Large intestine (tissue), 3 donors: ENCODE measurements at regions not wholly inside any gene's neighbourhood (a gene's known extent, or its start where the extent isn't known, plus 50 kb on each side); places are given as distances from the start of the nearest gene placed in this dataset.

ENCODE experiments used
- DNase-seq, 2 donors: peaks; one replicate each; pipeline versions ENCODE4 v3.0.0 to v3.0.0-alpha.2; 2013
- H3K27ac ChIP-seq: one replicate; pipeline ENCODE4 v1.5.1; 2013; ENCODE audit warnings: low read length
- H3K27me3 ChIP-seq: 2 replicates; pipeline ENCODE4 v1.6.1; 2013; ENCODE audit warnings: low read length; ENCODE audit not compliant: control insufficient read depth, insufficient read depth
- H3K36me3 ChIP-seq: 2 replicates; pipeline ENCODE4 v1.6.1; 2013; ENCODE audit warnings: low read length; ENCODE audit not compliant: control insufficient read depth, insufficient read depth
- H3K4me1 ChIP-seq: one replicate; pipeline ENCODE4 v1.6.1; 2013; ENCODE audit warnings: low read length; ENCODE audit not compliant: control insufficient read depth, insufficient read depth
- H3K4me3 ChIP-seq: one replicate; pipeline ENCODE4 v1.5.1; 2013; ENCODE audit warnings: low read length
- H3K9me3 ChIP-seq: one replicate; pipeline ENCODE4 v1.6.1; 2013; ENCODE audit warnings: mild to moderate bottlenecking, low read depth, low read length, moderate library complexity; ENCODE audit not compliant: control insufficient read depth
- WGBS: methylation state at CpG from one replicate; pipeline ENCODE4 v1.1.5; 2013; ENCODE audit warnings: low lambda C conversion rate; ENCODE audit not compliant: insufficient coverage; 5-methylcytosine and 5-hydroxymethylcytosine counted together

DNA sequence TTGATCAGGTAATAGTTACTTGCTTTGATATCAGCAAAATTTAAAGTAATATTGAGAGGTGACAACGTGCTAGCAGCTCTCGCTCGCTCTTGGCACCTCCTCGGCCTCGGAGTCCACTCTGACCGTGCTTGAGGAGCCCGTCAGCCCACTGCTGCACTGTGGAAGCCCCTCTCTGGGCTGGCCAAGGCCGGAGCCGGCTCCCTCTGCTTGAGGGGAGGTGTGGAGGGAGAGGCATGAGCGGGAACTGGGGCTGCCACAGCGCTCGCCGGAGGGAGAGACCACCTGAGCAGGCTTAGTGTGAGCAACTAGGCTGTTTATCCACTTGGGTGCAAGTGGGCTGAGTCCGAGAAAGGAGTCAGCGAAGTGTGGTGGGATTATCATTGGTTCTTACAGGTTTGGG lies 455.7 kb upstream of the PCDH7 start:
- Histone ChIP-seq H3K36me3 (no peaks in the 10 kb centered on the region), H3K27me3 (no peaks in the 10 kb centered on the region), H3K9me3 (peaks cover 5% of the 10 kb centered on the region), H3K4me3 (no peak overlapping the region), H3K4me1 (no peaks in the 10 kb centered on the region), H3K27ac (no peak overlapping the region)
- no CpG with 5 or more reads among the region's 15 CpGs for WGBS
- DNase-seq: no peak

DNA sequence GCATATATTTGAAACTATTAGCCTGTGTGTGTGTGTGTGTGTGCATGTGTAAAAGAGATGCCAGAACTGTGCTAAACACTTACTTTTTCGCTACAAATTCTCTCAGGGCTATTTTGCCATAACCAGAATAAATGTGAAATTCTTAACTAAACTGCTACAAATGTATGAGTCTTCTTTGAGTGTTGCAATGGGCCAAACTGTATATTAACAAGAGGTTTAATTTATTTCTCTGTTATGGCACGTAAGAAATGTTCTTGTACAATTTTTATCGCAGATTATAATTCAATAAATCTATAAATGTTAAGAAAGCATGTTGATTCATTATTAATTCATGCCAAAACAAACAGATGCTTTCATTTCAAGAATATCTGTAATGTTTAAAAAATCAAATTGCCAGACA lies 454.5 kb upstream of the PCDH7 start:
- Histone ChIP-seq H3K27ac (no peak overlapping the region), H3K27me3 (no peaks in the 10 kb centered on the region), H3K4me3 (no peak overlapping the region), H3K9me3 (peaks cover 5% of the 10 kb centered on the region), H3K4me1 (no peaks in the 10 kb centered on the region), H3K36me3 (no peaks in the 10 kb centered on the region)
- 92% methylated on average over 2 of the region's 3 CpGs for WGBS
- no peak for DNase-seq

DNA sequence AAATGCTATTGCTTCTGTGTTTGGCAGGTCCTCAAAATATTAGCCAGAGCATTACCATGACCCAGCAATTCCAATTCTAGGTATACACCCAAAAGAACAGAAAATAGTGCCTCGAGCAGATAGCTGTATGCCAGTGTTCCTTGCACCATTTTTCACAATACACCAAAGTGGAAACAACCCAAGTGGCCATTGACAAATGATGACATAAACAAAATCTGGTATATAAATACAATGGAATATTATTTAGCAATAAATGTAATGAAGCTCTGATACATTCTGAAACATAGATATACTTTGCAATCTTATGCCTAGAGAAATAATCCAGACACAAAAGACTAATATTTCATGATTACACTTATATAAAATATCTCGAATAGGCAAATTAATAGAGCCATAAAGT lies 451.8 kb upstream of the PCDH7 start:
- Histone ChIP-seq H3K27me3 (no peaks in the 10 kb centered on the region), H3K4me1 (no peaks in the 10 kb centered on the region)
- 70% methylated on average over 2 of the region's 2 CpGs for WGBS

DNA sequence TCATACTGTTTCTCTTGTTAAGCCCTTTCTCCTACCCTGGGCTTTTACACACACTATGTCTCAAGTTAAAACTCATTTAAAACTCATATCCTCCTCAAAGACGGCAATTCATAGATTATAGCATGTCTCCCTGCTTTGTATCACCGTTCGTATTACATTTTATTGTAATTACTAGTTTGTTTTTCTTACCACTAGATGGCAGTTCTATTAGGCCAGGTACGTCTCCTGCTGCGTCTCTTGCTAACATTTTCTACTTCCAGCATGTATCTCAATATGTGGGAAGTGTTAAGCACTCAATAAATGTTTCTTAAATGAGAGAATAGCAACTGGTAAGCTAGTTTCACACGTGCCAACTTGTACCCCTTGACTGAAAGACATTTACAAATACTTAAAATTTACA lies 450.3 kb upstream of the PCDH7 start:
- peaks cover 5% of the 10 kb centered on the region for H3K9me3 ChIP-seq
- H3K36me3 ChIP-seq: no peaks in the 10 kb centered on the region
- H3K27ac ChIP-seq: no peak overlapping the region
- no peak for DNase-seq
- H3K27me3 ChIP-seq: no peaks in the 10 kb centered on the region
- WGBS: 39% methylated on average over 2 of the region's 6 CpGs
- H3K4me1 ChIP-seq: no peaks in the 10 kb centered on the region
- no peak overlapping the region for H3K4me3 ChIP-seq

More for the DNA sequence above, 451.8 kb upstream of the PCDH7 start:
- no peaks in the 10 kb centered on the region for H3K36me3 ChIP-seq
- H3K9me3 ChIP-seq: peaks cover 7% of the 10 kb centered on the region
- no peak overlapping the region for H3K4me3 ChIP-seq
- DNase-seq: no peak
- no peak overlapping the region for H3K27ac ChIP-seq

DNA sequence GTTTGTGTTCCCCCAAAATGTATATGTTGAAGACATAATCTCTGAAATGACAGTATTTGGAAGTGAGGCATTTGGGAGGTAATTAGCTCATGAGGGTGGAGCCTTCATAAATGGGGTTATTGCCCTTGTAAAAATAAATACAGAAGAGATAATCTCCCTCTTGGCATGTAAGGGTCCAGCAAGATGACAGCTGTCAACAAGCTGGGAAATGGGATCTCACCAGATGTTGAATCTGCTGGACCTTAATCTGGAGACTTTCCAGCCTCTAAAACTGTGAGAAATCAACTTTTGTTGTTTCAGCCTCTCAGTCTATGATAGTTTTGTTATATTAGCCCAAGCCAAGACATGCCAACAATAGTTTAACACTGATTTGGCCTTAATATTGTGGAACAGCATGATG lies 438.2 kb upstream of the PCDH7 start:
- DNase-seq: no peak

DNA sequence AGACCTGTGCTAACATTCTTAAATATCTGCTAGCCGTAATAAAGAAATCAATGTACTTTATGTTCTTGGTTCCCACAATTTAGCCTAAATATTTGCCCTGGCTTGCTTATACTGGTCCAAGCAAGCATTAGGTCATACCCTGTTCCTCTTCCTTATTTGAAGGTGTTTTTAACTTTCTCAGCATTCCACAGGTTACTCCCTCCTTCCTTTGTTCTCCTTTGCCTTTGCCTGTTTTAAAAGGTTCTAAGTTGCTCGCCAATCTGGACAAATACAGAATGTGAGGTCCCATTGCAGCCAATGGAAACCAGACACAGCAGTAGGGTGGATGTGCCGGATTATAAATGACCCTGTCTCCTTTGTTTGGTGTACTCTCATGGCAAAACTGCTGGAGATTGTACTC lies 436.8 kb upstream of the PCDH7 start:
- Histone ChIP-seq H3K9me3 (peaks cover 5% of the 10 kb centered on the region), H3K27me3 (no peaks in the 10 kb centered on the region), H3K36me3 (no peaks in the 10 kb centered on the region), H3K4me3 (no peak overlapping the region), H3K27ac (no peak overlapping the region), H3K4me1 (no peaks in the 10 kb centered on the region)
- 60% methylated on average over 1 of the region's 3 CpGs for WGBS
- DNase-seq: no peak

More for the DNA sequence above, 438.2 kb upstream of the PCDH7 start:
- Histone ChIP-seq H3K9me3 (peaks cover 5% of the 10 kb centered on the region), H3K36me3 (no peaks in the 10 kb centered on the region), H3K27me3 (no peaks in the 10 kb centered on the region), H3K4me3 (no peak overlapping the region), H3K4me1 (no peaks in the 10 kb centered on the region), H3K27ac (no peak overlapping the region)

DNA sequence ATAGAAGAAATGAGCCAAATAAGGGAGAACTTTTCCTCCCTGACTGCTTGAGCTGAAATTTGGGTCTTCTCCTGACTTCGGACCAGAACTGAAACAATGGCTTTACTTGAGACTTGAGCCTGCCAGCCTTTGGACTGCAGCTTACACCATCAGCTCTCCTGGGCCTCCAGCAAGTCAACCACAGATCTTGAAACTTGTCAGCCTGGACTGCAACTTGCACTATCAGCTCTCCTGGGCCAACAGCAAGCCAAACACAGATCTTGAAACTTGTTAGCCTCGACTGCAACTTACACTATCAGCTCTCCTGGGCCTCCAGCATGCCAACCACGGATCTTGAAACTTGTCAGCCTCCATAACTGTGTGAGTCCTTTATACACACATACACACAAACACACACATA lies 425.9 kb upstream of the PCDH7 start:
- no peaks in the 10 kb centered on the region for H3K9me3 ChIP-seq
- no peaks in the 10 kb centered on the region for H3K27me3 ChIP-seq
- DNase-seq: no peak
- no peaks in the 10 kb centered on the region for H3K4me1 ChIP-seq
- H3K4me3 ChIP-seq: no peak overlapping the region
- H3K27ac ChIP-seq: no peak overlapping the region
- H3K36me3 ChIP-seq: no peaks in the 10 kb centered on the region
- no CpG with 5 or more reads among the region's 3 CpGs for WGBS

DNA sequence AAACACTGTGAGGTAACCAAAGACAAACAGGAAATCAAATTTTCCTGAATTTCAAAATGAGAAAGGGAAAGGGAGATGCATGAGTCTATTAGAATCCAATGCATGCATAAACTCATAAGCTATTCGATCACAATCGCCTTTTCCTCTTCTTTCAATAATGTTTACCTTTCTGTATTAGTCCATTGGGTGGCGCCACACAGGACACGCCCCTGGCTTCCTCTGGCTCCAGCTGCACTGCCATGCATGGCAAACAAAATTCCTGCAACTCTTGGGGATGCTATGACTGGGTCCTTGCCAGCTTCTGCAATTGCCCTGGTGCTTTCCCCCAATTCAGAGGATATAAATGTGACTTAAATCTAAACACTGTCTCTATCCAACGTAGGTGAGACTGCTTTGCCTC lies 424.5 kb upstream of the PCDH7 start:
- Histone ChIP-seq H3K27ac (no peak overlapping the region), H3K27me3 (no peaks in the 10 kb centered on the region), H3K9me3 (no peaks in the 10 kb centered on the region), H3K36me3 (no peaks in the 10 kb centered on the region), H3K4me1 (no peaks in the 10 kb centered on the region), H3K4me3 (no peak overlapping the region)
- no peak for DNase-seq
- no CpG with 5 or more reads among the region's 5 CpGs for WGBS

DNA sequence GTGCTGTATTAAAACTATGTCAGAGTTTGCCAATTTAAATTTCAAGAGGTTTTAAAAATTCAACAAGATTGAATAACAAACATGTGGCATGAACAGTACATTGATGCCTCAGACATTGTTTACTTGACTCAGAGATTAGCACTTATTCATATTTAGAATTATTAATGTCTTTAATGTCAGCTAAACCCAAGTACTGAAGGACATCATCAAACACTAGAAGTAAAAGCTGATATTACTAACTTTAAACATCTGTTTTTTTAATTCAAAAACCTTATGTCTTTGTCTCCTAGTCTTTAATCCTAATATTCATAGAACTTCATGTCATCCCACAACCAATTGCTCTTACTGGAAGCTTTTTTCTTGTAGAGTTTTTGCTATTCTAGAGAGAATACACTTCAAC lies 406.2 kb upstream of the PCDH7 start:
- H3K27ac ChIP-seq: no peak overlapping the region
- peaks cover 5% of the 10 kb centered on the region for H3K9me3 ChIP-seq
- H3K27me3 ChIP-seq: no peaks in the 10 kb centered on the region
- no peaks in the 10 kb centered on the region for H3K36me3 ChIP-seq
- H3K4me3 ChIP-seq: no peak overlapping the region
- no peak for DNase-seq
- no peaks in the 10 kb centered on the region for H3K4me1 ChIP-seq

DNA sequence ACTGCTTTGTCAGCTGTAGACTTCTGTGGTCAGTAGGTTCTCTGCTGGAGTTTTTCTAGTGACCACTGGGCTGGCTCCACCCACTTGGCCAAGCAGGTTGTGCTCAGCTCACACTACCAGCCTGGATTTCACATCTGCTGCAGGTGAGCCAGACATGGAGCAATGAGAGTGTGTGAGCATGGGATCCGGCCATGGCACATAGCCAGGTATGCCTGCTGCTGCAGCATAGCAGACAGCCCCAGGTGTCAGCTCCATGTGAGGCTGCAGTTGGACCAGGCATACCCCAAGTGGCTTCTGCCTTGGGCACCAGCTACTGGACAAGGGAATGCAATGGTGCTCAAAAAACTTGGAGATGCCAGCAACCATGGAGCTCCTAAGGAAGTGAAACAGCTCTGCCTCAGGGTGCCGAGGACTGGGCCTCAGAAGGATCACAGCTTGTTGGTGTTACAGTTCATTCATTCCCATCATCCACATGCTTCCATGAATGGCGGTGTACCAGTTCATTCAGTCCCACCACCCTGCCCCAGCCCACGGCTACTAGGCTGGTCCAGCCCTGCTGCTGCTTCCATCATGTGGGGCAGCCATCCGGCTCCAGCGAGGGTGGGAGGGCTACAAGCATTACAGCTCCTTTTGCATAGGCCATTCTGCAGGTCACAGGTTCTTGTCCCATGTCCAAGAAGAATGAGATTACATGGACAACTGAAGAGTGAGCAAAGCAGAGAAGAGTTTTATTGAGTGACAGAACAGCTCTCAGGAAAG lies 389.1 kb upstream of the PCDH7 start:
- H3K27me3 ChIP-seq: no peaks in the 10 kb centered on the region
- H3K9me3 ChIP-seq: peaks cover 7% of the 10 kb centered on the region
- no CpG with 5 or more reads among the region's 6 CpGs for WGBS
- H3K27ac ChIP-seq: no peak overlapping the region
- no peaks in the 10 kb centered on the region for H3K36me3 ChIP-seq
- no peak overlapping the region for H3K4me3 ChIP-seq
- DNase-seq: no peak
- no peaks in the 10 kb centered on the region for H3K4me1 ChIP-seq

DNA sequence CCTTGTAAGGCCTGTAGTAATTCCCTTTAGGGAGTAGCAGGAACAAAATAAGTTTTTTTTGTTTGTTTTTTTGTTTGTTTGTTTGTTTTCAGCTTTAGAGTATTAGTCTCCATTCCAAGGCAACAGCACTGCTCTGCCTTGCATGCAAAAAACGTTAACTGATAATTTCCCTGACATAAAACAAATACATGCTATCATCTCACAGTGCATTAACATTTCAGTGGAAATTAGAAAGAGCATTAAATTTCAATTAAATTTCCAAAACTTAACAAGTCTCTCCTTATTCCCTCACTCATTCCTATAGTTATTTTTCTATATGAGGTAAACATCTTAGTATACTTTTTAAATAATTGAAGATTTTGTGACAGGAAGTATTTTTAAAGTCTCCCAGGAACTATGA lies 378.4 kb upstream of the PCDH7 start:
- no peak overlapping the region for H3K27ac ChIP-seq
- no peak overlapping the region for H3K4me3 ChIP-seq
- no peaks in the 10 kb centered on the region for H3K36me3 ChIP-seq
- H3K4me1 ChIP-seq: no peaks in the 10 kb centered on the region
- no peaks in the 10 kb centered on the region for H3K27me3 ChIP-seq
- peaks cover 7% of the 10 kb centered on the region for H3K9me3 ChIP-seq
- no CpG with 5 or more reads among the region's 1 CpG for WGBS
- no peak for DNase-seq
